Upper lobe of left lung (tissue), 6 donors: ENCODE measurements at regions not wholly inside any gene's neighbourhood (a gene's known extent, or its start where the extent isn't known, plus 50 kb on each side); places are given as distances from the start of the nearest gene placed in this dataset.
A peak's percentile ranks its signal among the peaks of the same experiment; 100 is the strongest.

ENCODE experiments used
- ATAC-seq, 2 donors: fragments of 200-7000 bp; cut with Tn5 transposase; one replicate each; pipeline ENCODE4 v1.9.1; 2022; ENCODE audit warnings: mild to moderate bottlenecking in 2 of 2, moderate library complexity in 2 of 2; ENCODE audit not compliant: low FRiP score in 2 of 2
- DNase-seq, 2 donors: peaks; one replicate each; pipeline ENCODE4 v3.0.0-alpha.2; 2019 to 2020
- H3K27ac ChIP-seq, 4 donors: fragments of 200-600 bp; sonication (generic); one replicate each; pipeline ENCODE4 v1.5.1; 2016 to 2019
- H3K27me3 ChIP-seq, 4 donors: fragments of 200-600 bp; sonication (generic); one replicate each; pipeline ENCODE4 v1.5.1; 2017 to 2019
- H3K36me3 ChIP-seq, 4 donors: fragments of 200-600 bp; sonication (generic); one replicate each; pipeline ENCODE4 v1.5.1; 2016 to 2019
- H3K4me1 ChIP-seq, 4 donors: fragments of 200-600 bp; sonication (generic); one replicate each; pipeline ENCODE4 v1.5.1; 2018 to 2019
- H3K4me3 ChIP-seq, 4 donors: fragments of 200-600 bp; sonication (generic); one replicate each; pipeline ENCODE4 v1.5.1; 2017 to 2019; ENCODE audit warnings: mild to moderate bottlenecking in 2 of 4, moderate library complexity in 1 of 4
- H3K9me3 ChIP-seq, 4 donors: fragments of 200-600 bp; sonication (generic); one replicate each; pipeline ENCODE4 v1.5.1; 2018 to 2019
- CTCF ChIP-seq, 6 experiments: fragments of 450-650 bp in 4 of 6; fragments of 200-600 bp in 2 of 6; sonication (generic) in 2 of 6; IDR thresholded peaks; one replicate each; pipeline ENCODE4 v1.5.1; 2016 to 2019; ENCODE audit warnings: antibody characterized with exemption in 6 of 6
- EP300 ChIP-seq, 4 donors: sonication (generic); formaldehyde crosslinking; IDR thresholded peaks; one replicate each; pipeline ENCODE4 v1.5.1; 2017; ENCODE audit warnings: antibody characterized with exemption in 4 of 4, control low read depth in 2 of 4
- POLR2A ChIP-seq, 4 donors: fragments of 450-650 bp; IDR thresholded peaks; one replicate each; pipeline ENCODE4 v1.5.1; 2016 to 2017; ENCODE audit warnings: antibody characterized with exemption in 4 of 4, mild to moderate bottlenecking in 2 of 4
- POLR2AphosphoS5 ChIP-seq, 2 donors: sonication (generic); formaldehyde crosslinking; IDR thresholded peaks; one replicate each; pipeline ENCODE4 v1.5.1; 2017; ENCODE audit warnings: antibody characterized with exemption in 2 of 2
- WGBS, 2 donors: methylation state at CpG; one replicate each; pipeline ENCODE4 v1.1.5; 2017 to 2018; 5-methylcytosine and 5-hydroxymethylcytosine counted together
- donor health status: DM: no; HTN: no; CAD: no; lungs with moderate emphysema.
- donor health status: DM: no; HTN: yes; CAD: no; lungs with severe emphysema.

DNA sequence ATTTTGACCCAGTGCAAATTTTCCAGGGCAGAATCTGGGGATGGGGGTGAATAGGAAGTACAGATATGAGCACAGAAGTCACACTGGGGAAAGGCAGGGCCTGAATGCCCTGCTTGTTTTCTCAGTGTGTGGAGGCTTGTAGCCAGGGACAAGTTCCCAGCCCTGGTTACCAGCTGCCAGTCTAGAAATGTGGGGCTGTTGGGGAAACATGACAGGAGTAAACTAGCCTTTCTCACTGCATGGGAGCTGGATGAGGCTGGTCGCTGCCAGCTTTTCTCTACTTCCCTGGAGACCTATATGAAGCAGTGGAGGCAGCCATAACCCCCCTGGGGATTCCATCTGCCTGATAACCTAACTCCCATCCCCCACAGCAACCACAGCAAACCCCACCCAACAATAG lies 2267.7 kb downstream of the PCDH9 start:
- H3K36me3 ChIP-seq, result no peaks in the 10 kb centered on the region
- no peaks in the 10 kb centered on the region for H3K27me3 ChIP-seq
- DNase-seq (no peak), ATAC-seq (peak in 1 of 2 donors; percentile 37)
- no peak for TF ChIP-seq POLR2A (IDR thresholded peaks at IDR 0.05)
- no peak for TF ChIP-seq CTCF (IDR thresholded peaks at IDR 0.05)
- no peak for TF ChIP-seq EP300 (IDR thresholded peaks at IDR 0.05)
- no peak for TF ChIP-seq POLR2AphosphoS5 (IDR thresholded peaks at IDR 0.05)
- H3K4me1 ChIP-seq, result no peaks in the 10 kb centered on the region
- 84% methylated on average over 1 of the region's 1 CpG; no CpG with 5 or more reads in 1 of the 2 donors for WGBS, 2 donors
- H3K4me3 ChIP-seq, result no peak overlapping the region
- H3K9me3 ChIP-seq, result no peaks in the 10 kb centered on the region
- no peak overlapping the region for H3K27ac ChIP-seq

DNA sequence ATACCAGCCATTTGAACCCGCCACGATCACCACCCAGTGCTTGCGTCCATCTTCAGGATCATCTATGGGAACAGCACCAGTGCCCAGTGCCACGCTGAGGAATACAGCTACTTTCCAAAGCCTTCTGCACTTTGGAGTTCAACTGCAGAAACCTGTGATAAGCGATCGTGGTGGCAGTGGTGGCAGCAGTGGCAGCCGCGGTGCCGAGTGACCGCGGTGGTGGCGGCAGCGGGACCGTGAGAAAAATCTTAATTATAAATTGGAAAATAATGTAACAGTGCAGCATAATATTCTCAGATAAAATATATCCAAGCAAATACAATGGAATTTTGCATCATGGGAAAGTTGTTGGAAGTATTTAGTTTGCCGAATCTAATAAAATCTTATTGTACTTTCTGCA lies 2270.9 kb downstream of the PCDH9 start:
- Histone ChIP-seq H3K27me3 (no peaks in the 10 kb centered on the region), H3K9me3 (no peaks in the 10 kb centered on the region), H3K4me3 (no peak overlapping the region), H3K4me1 (no peaks in the 10 kb centered on the region), H3K27ac (no peak overlapping the region), H3K36me3 (no peaks in the 10 kb centered on the region)
- WGBS, 2 donors, result 96 to 98% methylated on average over 15 of the region's 15 CpGs
- ATAC-seq, result no peak
- peak in 1 of 2 donors; percentile 46 for DNase-seq
- no peak for TF ChIP-seq POLR2A (IDR thresholded peaks at IDR 0.05)
- TF ChIP-seq EP300 (IDR thresholded peaks at IDR 0.05), result no peak
- no peak for TF ChIP-seq CTCF (IDR thresholded peaks at IDR 0.05)
- no peak for TF ChIP-seq POLR2AphosphoS5 (IDR thresholded peaks at IDR 0.05)

GRCh38 chr13:64958106-64958505 lies 2272.0 kb downstream of the PCDH9 start:
- no peak overlapping the region for H3K4me3 ChIP-seq
- H3K27ac ChIP-seq, result no peak overlapping the region
- no peaks in the 10 kb centered on the region for H3K9me3 ChIP-seq
- no peaks in the 10 kb centered on the region for H3K36me3 ChIP-seq
- H3K4me1 ChIP-seq, result no peaks in the 10 kb centered on the region
- no peak for TF ChIP-seq POLR2A (IDR thresholded peaks at IDR 0.05)
- TF ChIP-seq POLR2AphosphoS5 (IDR thresholded peaks at IDR 0.05), result no peak
- no peak for TF ChIP-seq CTCF (IDR thresholded peaks at IDR 0.05)
- no peak for TF ChIP-seq EP300 (IDR thresholded peaks at IDR 0.05)
- H3K27me3 ChIP-seq, result no peaks in the 10 kb centered on the region
- DNase-seq, result peak in 1 of 2 donors; percentile 21
- 91 to 95% methylated on average over 16 of the region's 16 CpGs for WGBS, 2 donors
- no peak for ATAC-seq

DNA sequence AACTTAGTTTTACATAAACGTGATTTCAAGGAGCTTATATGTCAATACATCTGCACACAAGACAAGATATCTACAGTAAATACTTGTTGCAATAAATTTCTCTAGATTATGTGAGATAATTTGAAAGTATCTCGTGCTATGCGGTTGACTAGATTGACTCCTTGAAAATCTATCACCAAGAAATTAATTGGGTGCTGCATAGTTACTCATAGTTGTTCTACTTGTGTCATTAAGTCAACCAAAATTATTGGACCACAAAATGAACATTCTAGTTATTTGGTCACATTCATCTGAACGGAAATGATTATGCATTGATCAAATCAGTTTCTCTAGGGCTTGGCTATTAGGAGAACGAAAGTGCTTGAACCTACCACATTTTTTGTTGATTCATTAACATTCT lies 2291.5 kb downstream of the PCDH9 start:
- ATAC-seq (no peak), DNase-seq (no peak)
- Histone ChIP-seq H3K27me3 (no peaks in the 10 kb centered on the region), H3K4me1 (no peaks in the 10 kb centered on the region), H3K36me3 (no peaks in the 10 kb centered on the region), H3K9me3 (no peaks in the 10 kb centered on the region), H3K27ac (no peak overlapping the region), H3K4me3 (no peak overlapping the region)
- TF ChIP-seq EP300 (IDR thresholded peaks at IDR 0.05), result no peak
- TF ChIP-seq CTCF (IDR thresholded peaks at IDR 0.05), result no peak
- no peak for TF ChIP-seq POLR2A (IDR thresholded peaks at IDR 0.05)
- no peak for TF ChIP-seq POLR2AphosphoS5 (IDR thresholded peaks at IDR 0.05)
- WGBS, 2 donors, result 80 to 84% methylated on average over 5 of the region's 5 CpGs

- Histone ChIP-seq H3K9me3 (no peaks in the 10 kb centered on the region), H3K4me3 (no peak overlapping the region), H3K27ac (no peak overlapping the region), H3K4me1 (no peaks in the 10 kb centered on the region), H3K27me3 (no peaks in the 10 kb centered on the region), H3K36me3 (no peaks in the 10 kb centered on the region)
- ATAC-seq (no peak), DNase-seq (no peak)
- TF ChIP-seq CTCF (IDR thresholded peaks at IDR 0.05), result no peak
- WGBS, 2 donors, result 90 to 100% methylated on average over 1 of the region's 1 CpG
Observed at GRCh38 chr13:64937302-64937701, 2292.8 kb downstream of the PCDH9 start.
